ENCODE measurements at regions not wholly inside any gene's neighbourhood (a gene's known extent, or its start where the extent isn't known, plus 50 kb on each side); places are given as distances from the start of the nearest gene placed in this dataset.

DNA sequence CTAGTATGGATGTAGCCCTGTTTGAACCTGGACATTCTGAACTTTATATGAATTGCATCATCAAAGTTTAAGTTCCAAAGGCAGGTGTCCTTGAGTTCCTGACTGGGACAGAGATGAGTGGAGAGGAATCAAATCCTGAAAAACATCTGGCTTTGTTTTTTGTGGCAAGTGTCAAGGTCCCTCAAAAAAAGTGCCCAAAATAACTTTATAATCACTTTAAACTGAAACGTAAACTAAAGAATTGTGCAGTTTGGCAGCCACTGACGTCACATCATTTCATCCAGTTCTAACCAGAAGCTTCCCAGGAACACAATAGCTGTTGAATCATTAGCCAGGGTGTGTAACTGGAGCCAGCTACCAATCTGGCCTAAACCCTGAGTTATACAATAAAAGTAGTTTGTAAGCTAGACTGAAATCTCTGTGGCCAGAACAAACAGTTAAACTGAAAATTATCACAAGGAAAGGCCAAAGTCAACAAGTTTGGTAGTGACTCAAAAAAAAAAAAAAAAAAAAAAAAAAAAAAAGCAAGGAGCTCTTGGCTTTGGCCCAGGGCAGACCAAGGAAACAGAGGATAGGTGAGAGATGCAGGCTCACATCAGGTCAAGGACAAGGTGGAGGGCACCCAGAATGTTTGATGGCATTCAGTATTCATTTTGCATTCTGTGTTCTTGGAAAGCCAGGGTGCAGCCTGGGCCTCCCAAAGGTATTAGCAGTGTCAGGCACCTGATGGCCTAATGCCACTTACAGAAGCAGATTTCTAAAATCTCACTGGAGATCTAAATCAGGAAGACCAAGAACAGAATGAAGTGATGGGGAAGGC is 74.3 kb downstream of the TNFSF18 start:
- no peak overlapping the region for H3K4me3 ChIP-seq
- TF ChIP-seq, protein P1, sequence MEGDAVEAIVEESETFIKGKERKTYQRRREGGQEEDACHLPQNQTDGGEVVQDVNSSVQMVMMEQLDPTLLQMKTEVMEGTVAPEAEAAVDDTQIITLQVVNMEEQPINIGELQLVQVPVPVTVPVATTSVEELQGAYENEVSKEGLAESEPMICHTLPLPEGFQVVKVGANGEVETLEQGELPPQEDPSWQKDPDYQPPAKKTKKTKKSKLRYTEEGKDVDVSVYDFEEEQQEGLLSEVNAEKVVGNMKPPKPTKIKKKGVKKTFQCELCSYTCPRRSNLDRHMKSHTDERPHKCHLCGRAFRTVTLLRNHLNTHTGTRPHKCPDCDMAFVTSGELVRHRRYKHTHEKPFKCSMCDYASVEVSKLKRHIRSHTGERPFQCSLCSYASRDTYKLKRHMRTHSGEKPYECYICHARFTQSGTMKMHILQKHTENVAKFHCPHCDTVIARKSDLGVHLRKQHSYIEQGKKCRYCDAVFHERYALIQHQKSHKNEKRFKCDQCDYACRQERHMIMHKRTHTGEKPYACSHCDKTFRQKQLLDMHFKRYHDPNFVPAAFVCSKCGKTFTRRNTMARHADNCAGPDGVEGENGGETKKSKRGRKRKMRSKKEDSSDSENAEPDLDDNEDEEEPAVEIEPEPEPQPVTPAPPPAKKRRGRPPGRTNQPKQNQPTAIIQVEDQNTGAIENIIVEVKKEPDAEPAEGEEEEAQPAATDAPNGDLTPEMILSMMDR (conservative IDR thresholded peaks at IDR 0.05): no peak
- H2AFZ ChIP-seq: no peak overlapping the region
- ChIA-PET CTCF (interaction anchor here (0.5 to 0.7 kb wide), 3 partner anchors 85 to 1350 kb away, joined by 4 to 12 read pairs (median 4); no protein-coding TSS in a partner anchor), POLR2A (ENCODE audit: unreplicated experiment) (interaction anchor here (0.5 to 0.8 kb wide), 2 partner anchors 58 to 67 kb away, joined by 3 to 8 read pairs; no protein-coding TSS in a partner anchor)
- H3K27ac ChIP-seq: peak overlapping the region; percentile 34; the same call in 1 of the 2 replicates
- no peaks in the 10 kb centered on the region for H3K9me2 ChIP-seq (ENCODE audit: insufficient read depth)
- H3K9me3 ChIP-seq (ENCODE audit: insufficient read depth, low read depth): peaks cover 6% of the 10 kb centered on the region; the same call in 1 of the 2 replicates
- no peak overlapping the region; the same call in 1 of the 2 replicates for H3K4me2 ChIP-seq
- peak; percentile 24 to 61 for DNase-seq
- no TSS peak for BruUV-seq (replicated peaks)
- H3K4me1 ChIP-seq (replicated peaks; ENCODE audit: insufficient read depth): peaks cover 36% of the 10 kb centered on the region
- no peaks in the 10 kb centered on the region for H3K27me3 ChIP-seq (ENCODE audit: insufficient read depth, low read depth)
- H3K79me2 ChIP-seq (ENCODE audit: low read depth): no peaks in the 10 kb centered on the region
- H3F3A ChIP-seq (ENCODE audit: insufficient read depth, low read depth): peaks cover 5% of the 10 kb centered on the region; the same call in 1 of the 2 replicates
- intact Hi-C loops (cut with micrococcal nuclease; ENCODE audit: unreplicated experiment): loop anchor here (2.0 to 5.0 kb wide), 2 partner anchors 80 to 86 kb away; no protein-coding TSS in a partner anchor
- no peaks in the 10 kb centered on the region for H4K20me1 ChIP-seq (ENCODE audit: insufficient read depth)
- H3K36me3 ChIP-seq (ENCODE audit: low read depth): no peaks in the 10 kb centered on the region

GRCh38 chr1:172977296-172978017 is 73.3 kb downstream of the TNFSF18 start:
- Histone ChIP-seq H3K27ac (peak overlapping the region; percentile 9; the same call in 1 of the 2 replicates), H3K79me2 (ENCODE audit: low read depth) (no peaks in the 10 kb centered on the region), H3K36me3 (ENCODE audit: low read depth) (no peaks in the 10 kb centered on the region), H3K4me3 (0 out of 2 replicates have a peak overlapping the region, but pooled peaks have one; percentile 2), H4K20me1 (ENCODE audit: insufficient read depth) (no peaks in the 10 kb centered on the region), H3K27me3 (ENCODE audit: insufficient read depth, low read depth) (no peaks in the 10 kb centered on the region), H3F3A (ENCODE audit: insufficient read depth, low read depth) (peaks cover 5% of the 10 kb centered on the region; the same call in 1 of the 2 replicates), H3K4me2 (peak overlapping the region; percentile 12; the same call in 1 of the 2 replicates), H3K9me2 (ENCODE audit: insufficient read depth) (no peaks in the 10 kb centered on the region), H2AFZ (no peak overlapping the region), H3K4me1 (replicated peaks; ENCODE audit: insufficient read depth) (peaks cover 36% of the 10 kb centered on the region), H3K9me3 (ENCODE audit: insufficient read depth, low read depth) (peaks cover 6% of the 10 kb centered on the region; the same call in 1 of the 2 replicates)
- TF ChIP-seq EZH2 (IDR thresholded peaks at IDR 0.05; ENCODE audit: low read depth): no peak
- no TSS peak for BruUV-seq (replicated peaks)
- CTCF ChIA-PET: no interaction called here
- DNase-seq: peak; percentile 11 to 38
- intact Hi-C loops (cut with micrococcal nuclease; ENCODE audit: unreplicated experiment): loop anchor here (2.0 to 5.0 kb wide), 2 partner anchors 81 to 85 kb away; no protein-coding TSS in a partner anchor
- POLR2A ChIA-PET (ENCODE audit: unreplicated experiment): interaction anchor here (0.8 kb wide), 1 partner anchor 59 kb away, joined by 8 read pairs; no protein-coding TSS in a partner anchor

GRCh38 chr1:172978595-172978994 is 72.1 kb downstream of the TNFSF18 start:
- intact Hi-C loops (cut with micrococcal nuclease; ENCODE audit: unreplicated experiment): loop anchor here (5.0 kb wide), 1 partner anchor 84 kb away; no protein-coding TSS in a partner anchor
- H3K4me3 ChIP-seq: no peak overlapping the region
- no peaks in the 10 kb centered on the region for H4K20me1 ChIP-seq (ENCODE audit: insufficient read depth)
- ChIA-PET CTCF (no interaction called here), POLR2A (ENCODE audit: unreplicated experiment) (no interaction called here)
- no peaks in the 10 kb centered on the region for H3K9me2 ChIP-seq (ENCODE audit: insufficient read depth)
- peaks cover 5% of the 10 kb centered on the region; the same call in 1 of the 2 replicates for H3F3A ChIP-seq (ENCODE audit: insufficient read depth, low read depth)
- no TSS peak for BruUV-seq (replicated peaks)
- H3K9me3 ChIP-seq (ENCODE audit: insufficient read depth, low read depth): peaks cover 6% of the 10 kb centered on the region; the same call in 1 of the 2 replicates
- H3K4me2 ChIP-seq: no peak overlapping the region
- no peak for DNase-seq
- TF ChIP-seq EZH2 (IDR thresholded peaks at IDR 0.05; ENCODE audit: low read depth): no peak
- TF ChIP-seq, protein P1 (conservative IDR thresholded peaks at IDR 0.05): no peak
- H3K27ac ChIP-seq: no peak overlapping the region
- no peak overlapping the region for H2AFZ ChIP-seq
- peaks cover 36% of the 10 kb centered on the region for H3K4me1 ChIP-seq (replicated peaks; ENCODE audit: insufficient read depth)
- no peaks in the 10 kb centered on the region for H3K79me2 ChIP-seq (ENCODE audit: low read depth)
- H3K36me3 ChIP-seq (ENCODE audit: low read depth): no peaks in the 10 kb centered on the region
- no peaks in the 10 kb centered on the region for H3K27me3 ChIP-seq (ENCODE audit: insufficient read depth, low read depth)
